ENCODE measurements at regions not wholly inside any gene's neighbourhood (a gene's known extent, or its start where the extent isn't known, plus 50 kb on each side); places are given as distances from the start of the nearest gene placed in this dataset.

DNA sequence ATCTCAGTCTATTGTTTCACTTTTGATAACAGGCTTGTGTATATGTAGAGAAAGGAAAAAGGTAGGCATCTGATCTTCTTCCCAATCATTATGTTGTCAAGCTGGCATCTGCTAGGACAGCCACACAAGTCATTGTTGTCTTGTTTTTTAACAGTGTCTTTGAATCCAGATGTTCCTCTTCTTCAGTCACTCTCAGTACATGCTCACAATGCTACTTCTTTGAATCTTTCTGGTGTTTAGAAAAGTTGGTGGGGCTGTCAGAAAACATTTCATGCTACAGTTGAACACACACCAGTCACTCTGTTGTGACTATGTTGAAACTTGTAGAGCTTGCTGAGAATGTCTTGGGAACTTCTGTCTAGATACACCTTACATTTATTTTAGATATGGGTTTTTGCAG, 1231.4 kb upstream of the MIR17HG start:
- no peak for DNase-seq

DNA sequence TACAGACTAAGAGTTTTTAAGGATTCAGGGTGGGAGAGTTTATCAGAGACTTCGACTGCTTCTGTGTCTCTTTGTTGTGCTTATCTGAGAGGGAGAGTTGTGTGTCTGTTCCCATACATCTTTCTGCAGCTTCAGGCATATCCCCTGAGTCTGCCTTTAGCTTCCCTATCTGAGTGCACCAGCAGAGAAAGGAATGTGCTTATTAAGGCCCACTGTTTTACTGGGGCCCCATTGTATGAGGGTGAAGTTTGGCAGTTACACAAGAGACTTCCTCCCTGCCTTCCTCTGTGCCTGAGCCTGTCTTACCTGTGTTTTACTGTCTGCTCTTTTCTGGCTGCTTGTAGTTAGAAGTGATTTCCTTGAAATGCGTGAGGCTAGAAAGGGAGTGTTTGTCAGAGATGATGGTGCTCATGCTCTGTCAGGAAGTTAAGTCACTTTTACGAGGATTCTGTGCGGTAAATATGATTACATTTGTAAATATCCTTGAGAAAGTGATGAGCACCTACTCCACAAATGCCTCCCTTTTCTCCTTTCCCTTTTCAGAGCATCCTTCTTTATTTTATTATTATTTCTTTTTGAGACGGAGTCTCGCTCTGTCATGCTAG, 1228.9 kb upstream of the MIR17HG start:
- DNase-seq = no peak

DNA sequence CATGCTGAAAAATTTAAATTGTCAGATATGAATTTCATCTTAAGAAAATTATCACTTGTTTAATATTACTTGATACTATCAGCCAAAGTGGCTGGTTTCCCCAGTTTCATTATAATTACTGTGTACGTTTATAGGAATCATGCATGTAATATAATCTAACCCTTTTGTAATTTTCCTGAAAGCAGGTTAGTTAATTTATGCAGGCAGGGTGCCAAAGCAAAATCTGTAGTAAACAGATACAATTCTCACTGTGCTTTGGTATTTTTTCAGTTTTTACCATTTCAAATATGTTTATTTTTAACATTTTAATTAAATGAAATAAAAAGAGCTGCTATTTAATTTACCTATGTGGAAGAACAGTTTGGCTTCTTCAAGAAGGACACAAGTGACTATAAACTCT, 1227.5 kb upstream of the MIR17HG start:
- DNase-seq = no peak

DNA sequence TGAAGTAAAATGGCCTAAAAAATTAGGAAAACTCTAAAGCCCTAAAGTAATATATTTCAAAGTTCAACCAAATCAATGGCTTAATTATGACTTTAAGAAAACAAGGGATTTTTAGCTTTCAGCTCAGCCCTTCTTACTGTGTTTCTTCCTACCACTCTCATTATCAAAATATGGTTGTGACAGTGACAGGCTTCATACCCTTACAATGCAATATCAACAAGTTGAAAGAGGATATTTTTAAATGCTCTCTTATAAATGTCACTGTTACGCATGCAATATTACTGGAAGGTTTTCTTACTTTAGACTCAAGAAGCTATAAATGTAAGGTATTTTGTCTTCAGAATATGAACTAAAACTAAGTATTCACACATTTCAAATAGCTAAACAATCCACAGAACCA, 1225.7 kb upstream of the MIR17HG start:
- DNase-seq = no peak

DNA sequence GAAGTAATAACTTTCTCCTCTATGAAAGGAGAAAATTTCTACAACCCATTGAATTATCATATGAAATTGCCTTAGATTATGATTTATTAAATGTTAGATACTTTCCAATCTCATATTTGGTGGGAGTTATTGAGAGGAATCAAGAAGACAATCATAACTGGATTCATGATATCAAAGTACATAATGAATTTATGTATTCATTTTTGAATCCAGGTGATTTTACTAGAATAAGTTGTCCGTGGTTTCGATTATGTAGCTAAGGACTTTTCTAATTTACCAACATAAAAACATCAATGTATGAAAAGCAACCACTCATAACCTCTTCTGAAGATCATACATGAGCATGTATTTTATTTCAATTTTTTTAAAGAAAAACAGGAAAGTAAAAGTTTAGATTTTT, 1225.0 kb upstream of the MIR17HG start:
- no peak for DNase-seq

DNA sequence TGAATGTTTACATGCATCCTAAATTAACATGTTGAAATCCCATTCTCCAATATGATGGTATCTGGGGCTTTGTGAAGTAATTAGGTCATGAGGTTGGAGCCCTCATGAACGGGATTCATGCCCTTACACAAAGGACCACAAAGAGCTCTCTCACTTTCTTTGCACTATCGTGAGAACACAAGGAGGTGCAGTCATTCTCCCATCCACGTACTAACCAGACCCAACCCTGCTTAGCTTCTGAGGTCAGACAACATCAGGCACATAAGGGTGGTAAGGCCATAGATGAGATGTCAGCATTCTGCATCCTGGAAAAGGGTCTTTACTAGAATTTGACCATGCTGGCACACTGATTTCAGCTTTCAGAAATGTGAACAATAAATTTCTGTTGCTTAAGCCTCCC, 1211.9 kb upstream of the MIR17HG start:
- no peak for DNase-seq

DNA sequence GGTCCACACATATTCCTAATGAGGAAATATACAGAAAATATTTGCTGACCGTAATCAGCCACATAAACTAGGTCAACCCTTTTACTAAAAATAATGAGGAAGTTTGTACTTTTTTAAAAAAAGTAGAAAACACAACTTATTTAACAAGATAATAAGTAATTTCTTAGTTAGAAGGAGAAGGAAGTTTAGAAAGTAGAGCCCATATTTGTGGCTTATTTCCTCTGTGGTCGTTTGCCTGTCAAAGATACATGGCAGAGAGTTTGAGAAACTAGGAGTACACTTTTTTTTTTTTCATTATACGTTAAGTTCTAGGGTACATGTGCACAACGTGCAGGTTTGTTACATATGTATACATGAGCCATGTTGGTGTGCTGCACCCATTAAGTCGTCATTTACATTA, 1205.2 kb upstream of the MIR17HG start:
- DNase-seq = no peak

DNA sequence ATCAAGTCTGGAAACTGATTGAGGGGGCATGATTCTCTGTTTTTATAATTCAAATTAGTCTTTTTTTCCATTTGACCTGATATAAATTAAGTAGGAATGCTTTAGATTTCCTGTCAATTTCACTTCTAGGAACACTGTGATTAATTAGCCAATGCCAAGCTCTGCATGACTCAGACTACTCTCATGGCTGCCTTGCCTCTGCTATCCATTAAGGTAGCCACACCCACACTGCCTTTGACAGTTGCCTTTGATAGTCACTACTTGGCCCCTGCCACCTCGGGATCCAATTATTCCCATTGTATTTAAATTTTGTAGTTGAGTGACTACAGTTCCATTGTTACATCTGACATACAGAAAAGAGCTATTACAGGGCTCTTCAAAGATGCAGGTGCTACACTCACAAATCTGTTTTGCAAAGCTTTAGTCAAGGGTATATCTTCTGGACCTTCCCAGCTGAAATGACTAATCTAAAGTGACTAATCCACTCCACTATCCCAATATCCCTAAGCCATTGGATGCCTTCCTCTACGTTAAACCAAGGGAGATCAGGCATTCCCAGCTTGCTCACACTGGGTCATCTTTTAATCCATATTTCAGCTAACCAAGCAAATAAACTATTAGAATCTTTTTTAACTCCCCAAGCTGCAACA, 1193.1 kb upstream of the MIR17HG start:
- no peak for DNase-seq

DNA sequence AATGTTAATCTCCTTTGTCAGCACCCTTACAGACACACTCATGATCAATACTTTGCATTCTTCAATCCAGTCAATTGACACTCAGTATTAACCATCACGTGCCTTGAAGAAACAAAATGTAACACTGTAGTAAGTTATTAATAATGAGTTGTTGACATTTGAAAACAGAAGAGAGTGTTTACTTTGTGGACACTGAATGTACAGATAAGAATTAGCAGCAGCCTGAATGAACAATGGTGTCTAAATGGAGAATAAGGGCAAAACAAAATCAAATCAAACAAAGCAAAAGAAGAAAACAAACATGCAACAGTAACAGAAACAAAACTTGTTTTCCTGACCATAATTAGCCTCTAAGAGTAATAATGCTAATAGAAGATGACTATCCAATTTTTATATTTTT, 1191.1 kb upstream of the MIR17HG start:
- DNase-seq = no peak

DNA sequence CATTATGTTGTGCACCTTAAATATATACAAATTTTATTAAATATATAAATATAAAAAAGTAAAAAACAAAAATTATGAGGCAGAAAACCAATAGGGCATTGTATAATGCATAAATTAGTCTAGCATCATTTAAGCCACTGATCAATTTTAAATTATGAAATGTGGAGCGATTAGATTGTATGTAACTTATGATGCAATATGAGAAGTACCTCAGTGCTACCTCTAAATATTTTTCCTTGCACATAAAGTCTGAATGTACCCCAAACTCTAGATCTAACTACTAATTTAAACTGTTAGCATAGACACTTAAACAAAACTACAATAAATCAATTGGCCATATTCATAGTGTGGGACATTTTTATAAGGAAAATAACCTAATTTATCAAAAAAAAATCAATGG, 1178.5 kb upstream of the MIR17HG start:
- DNase-seq = no peak

DNA sequence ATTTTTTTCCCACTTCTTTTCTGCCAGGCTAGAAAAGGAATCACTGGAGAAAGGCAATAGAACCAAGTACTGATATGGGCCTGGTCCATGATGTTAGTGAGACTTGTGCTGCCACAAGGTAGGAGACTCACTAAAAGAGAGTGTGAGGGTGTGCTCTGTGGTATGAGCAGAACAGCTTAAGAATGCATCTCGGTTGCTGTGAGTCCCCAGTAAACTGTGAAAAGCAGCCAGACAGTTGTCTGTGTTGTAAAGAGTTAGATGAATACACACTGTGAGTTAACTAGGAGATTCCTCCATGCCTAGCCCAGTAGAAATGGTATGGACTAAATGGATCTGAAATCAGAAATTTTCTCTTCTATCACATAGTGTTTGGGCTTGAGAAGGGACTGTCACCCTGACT, 1177.3 kb upstream of the MIR17HG start:
- DNase-seq = no peak

DNA sequence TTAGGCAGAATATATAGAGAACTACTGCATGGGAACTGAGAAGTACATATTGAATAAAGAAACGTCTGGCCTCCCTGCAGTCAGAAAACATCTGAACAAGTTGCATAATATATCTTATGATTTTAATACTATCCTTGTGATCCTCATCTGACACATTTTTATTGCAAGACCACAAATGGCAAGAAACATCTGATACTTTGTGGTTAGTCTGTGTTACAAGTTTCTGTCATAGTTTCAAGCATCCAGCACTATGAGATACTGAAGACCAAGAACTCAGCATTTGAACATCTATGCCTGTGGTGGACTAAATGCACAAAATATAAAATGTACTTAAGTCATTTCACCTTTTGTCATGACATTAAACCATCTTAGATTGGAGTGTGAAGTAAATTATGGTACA, 1175.8 kb upstream of the MIR17HG start:
- no peak for DNase-seq

DNA sequence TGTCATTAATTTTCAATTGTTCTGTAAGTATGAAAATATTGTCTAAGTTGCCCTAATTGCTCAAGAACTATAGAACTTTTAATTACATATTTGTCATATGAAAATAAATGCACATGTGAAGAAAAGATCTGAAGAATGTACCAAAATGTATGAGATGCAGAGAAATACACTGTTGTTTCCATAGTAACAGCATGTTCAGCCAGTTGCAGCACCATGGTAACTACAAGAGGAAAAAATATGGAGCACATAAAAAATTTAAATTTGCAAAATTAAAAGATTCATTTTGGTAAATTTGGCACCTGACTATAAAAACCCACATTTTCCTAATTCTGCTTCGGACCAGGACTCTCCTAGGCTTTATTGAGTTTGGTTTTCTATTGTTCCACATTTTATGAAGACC, 1170.0 kb upstream of the MIR17HG start:
- DNase-seq = no peak

DNA sequence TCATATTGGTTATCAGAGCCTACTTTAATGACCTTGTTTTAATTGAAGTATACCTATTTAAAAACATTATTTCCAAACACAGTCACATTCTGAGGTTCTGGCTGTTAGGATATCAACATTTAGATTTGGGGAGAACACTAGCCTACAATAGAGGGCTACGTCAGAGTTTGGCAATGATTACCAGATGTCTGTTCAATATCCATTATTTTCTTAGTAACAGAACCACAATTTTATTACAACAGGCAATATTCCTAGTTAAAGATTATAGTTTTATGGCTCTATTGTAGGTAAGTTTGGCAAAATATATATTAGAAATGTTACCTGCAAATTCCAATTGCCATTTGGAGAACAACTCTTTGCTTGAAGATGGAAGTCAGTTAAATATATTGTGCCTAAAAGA, 1163.1 kb upstream of the MIR17HG start:
- no peak for DNase-seq

DNA sequence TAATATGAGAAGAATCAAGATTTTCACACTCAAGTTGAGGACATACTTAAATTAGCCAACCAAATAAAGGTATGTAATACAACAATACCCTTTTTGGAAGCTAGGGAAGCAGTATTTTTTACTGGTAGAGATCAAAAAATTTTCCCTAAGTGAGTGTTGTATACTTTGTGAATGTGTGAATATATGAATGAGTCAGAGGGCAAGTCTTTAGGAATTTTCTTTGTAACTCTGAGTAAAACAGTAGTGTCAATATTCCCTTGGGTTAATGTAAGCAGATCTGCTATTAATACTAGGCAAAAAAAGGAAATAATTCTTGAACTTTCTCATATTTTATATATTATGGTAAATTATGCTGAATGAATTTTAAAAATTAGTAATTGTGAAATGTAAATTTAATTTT, 1161.8 kb upstream of the MIR17HG start:
- DNase-seq = no peak

DNA sequence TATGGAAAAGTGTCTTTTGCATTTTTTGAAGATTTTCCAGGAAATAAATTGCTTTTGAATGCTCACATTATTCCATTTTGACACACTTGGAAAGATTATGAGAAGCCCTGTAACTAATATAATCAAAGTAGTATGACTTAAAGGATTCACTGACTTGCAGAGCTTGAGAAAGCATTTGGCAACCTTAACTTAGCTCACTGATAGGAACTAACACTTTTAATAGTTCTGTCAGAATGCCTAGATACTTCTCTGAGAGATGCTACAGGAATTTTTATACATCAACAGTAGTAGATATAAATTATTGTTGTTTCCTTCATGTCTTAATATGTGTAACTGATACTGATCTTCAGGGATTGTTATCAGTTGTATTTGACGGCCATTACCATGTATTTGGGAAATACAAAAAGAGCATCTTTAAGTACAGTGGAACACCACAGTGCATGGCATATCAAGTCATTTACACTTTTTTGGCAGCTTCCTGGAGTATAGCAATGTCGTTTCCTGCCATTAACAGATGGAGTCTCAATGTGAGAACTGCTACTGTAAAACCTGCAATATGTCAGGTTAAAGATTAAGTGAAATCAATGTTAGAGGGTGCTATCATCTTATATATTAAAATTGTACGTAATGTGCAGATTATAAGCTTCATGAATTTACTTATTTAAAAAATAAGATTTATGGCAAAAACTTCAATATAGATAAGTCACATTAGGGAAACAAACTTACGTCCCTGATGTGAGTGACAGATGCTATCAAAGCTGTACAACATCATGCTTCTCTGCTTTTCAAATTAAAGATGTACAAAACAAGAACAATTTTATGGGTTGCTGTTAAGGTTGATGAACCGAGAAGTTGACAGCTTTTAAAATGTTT, 1159.8 kb upstream of the MIR17HG start:
- no peak for DNase-seq

DNA sequence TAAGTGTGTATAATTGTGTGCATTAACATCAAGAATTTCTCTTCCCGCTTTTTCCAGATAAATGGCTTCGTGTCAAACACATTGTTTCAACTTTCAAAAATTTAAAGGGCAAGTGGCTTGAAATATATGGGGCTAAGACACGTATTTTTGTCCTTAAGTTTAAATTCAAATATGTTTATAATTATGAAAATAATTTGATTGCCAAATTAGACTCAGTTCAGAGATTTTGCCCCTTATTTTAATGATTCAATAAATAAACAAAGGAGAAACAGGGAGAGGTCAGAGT, 1159.2 kb upstream of the MIR17HG start:
- DNase-seq = no peak

DNA sequence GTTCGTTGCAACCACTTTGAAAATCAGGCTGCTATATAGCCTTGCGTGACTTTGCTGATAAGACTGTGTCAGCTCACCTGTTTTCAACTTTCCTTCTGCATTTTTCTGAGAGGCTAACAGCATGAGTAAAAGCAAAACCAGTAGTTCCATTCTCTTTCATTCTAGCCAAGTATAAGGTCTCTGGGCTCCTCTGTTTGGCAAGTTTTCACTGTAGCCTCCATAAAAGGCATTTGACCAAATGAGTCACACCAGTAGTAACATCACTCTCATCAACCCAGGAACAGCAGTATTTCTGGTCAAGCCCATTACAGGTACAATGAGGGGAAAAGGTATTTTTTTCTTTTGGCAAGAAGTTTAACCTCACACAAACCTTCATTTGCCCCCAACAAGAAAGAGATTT, 1149.8 kb upstream of the MIR17HG start:
- no peak for DNase-seq

DNA sequence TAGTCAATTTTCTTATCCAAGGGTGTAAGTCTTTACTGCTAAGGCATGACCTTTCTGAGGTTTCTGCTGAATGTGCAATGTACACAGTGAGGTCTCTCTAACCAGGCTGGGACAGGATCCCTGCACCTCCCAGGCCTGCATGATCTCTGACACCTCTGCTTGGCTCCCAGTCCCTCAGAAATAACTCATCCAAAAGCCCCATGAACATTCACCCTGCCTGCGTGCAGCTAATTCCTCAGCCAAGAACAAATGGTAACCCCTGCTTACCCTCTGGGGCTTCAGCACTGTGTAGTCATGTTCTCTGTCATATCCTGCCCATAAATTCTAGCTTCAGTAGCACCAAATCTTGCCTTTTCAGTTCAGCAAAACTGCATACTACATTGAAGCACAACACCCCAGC, 1146.3 kb upstream of the MIR17HG start:
- no peak for DNase-seq

DNA sequence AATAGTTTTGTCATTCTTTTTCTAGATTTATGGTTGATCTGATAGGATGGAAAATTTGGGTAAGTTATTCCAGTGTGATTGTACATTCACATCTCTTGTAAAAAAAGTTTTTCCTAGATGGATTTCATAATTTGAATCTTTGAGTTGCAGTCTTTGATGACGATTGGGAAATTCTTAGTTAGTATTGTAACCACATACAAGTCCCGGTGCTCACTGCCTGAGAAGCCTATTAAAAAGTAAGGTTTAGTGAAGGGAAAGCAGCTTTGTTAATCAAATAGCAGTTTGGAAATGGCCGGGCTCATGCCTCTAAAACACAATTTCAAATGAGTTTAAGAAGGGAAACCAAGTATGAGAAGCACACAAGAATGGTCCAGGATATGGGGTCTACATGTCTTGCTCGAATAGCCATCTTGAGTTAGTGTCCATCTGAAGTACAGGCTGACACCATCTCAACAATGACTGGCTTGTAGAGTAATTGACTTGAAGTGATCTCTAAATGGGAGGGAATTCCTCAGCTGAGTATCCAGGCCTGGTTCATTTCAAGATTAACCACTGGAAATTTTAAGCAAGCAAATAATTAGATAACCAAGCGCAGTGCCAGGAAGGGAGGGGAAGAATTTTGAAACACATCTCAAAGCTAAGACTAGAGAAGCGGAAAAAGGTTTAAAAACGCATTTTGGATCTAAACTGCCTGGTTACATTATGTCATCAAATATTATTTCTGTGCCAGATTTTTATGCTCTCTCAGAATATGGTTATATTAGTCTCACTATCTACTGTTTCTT, 1145.6 kb upstream of the MIR17HG start:
- DNase-seq = no peak

DNA sequence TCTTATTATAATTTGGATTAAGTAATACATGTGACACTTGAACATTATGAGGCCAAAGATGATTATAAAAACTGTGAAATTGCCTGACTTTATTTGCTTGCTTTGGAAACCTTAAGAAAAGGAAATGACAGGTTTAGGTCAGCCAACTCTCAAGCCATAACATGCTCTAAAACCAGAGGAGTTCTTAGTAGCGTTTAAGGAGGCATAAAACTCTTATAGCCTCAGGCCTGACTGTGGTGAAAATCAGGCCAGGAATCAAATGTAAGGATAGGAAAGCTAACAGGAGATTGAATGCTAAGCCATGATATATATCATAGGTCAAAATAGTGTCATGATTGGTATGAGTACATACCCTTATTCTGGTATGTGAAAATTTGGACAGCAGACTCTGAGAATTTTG, 1142.4 kb upstream of the MIR17HG start:
- no peak for DNase-seq

DNA sequence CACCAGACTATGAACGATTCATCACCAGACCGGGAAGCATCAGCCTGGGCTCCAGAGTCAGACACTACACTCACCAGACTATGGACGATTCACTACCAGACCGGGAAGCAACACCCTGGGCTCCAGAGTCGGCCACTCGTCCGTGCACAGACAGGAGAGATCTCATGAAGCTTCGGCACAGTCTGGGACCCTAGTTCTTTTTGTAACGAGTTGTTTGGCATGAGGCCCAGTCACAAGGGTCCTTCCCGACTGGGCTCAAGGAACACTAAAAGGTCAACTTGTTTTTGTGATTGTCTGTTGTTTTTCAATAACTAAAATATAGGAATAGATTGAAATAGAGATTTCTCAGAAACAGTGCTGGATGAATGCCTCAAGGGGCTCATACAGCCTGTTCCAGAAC, 1141.6 kb upstream of the MIR17HG start:
- DNase-seq = no peak

DNA sequence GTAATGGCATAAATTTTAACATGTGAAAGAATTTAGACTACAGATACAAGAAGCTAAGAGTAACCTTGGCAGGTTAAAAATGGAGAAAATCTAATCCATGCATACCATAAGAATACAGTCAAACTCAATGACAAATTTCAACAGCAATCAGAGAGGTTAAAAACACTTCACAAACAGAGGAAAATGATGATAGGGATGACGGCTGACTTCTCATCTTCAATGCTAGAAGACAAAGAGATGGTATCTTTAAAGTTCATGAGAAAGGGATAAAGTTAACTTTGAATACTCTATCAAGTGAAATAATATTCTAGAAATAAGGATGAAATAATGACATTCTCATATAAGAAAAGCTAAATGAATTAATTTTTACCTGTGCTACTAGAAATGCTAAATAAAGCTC, 1130.2 kb upstream of the MIR17HG start:
- DNase-seq = no peak

DNA sequence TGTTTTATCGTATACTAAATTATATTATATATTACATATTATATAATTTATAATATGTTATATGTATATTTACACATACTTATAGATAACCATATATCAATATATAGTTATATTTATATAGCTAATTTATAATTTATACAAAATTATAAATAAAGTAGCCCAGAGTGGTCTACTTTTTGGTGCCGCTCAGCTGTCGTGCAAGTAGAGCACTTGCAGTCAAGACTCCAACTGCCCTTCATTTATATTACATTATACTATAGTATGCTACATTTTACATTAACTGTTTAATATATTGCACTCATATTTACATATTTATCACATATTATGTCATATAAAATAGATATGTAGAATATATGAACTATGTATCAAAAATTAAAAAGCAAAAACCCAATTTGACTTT, 1124.7 kb upstream of the MIR17HG start:
- DNase-seq = no peak

Data from hippocampal formation (tissue), 2 donors.